ENCODE measurements at regions not wholly inside any gene's neighbourhood (a gene's known extent, or its start where the extent isn't known, plus 50 kb on each side); places are given as distances from the start of the nearest gene placed in this dataset.

DNA sequence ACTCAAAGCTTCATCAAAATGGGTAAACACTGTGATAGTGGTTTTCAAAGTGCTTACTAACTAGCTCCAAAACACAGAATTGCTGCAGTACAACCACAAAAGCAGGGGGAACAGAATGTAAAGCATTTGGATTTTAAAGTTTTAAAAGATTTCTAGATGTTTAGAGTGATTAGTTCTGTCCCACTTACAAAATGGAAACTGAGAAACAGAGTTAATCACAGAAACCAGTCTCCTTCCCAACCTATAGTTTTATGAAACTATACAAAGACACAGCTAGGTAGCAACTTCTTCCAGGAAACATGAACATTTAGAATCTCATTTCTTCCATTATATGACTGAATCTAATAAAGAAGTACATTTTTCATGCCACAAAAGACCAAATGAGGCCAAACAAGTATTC lies 73.8 kb upstream of the HNRNPA3 start:
- no TSS peak for BruUV-seq (replicated peaks)
- Mint-ChIP-seq H3K4me3 (ENCODE audit: unreplicated experiment) (no peak overlapping the region), H3K9me3 (ENCODE audit: unreplicated experiment) (no peaks in the 10 kb centered on the region), H3K27me3 (ENCODE audit: insufficient read depth, unreplicated experiment) (peaks cover 12% of the 10 kb centered on the region), H3K36me3 (ENCODE audit: insufficient read depth, unreplicated experiment) (no peaks in the 10 kb centered on the region), H3K27ac (ENCODE audit: unreplicated experiment) (no peak overlapping the region), H3K4me1 (ENCODE audit: low read depth, unreplicated experiment) (no peaks in the 10 kb centered on the region)
- CTCF ChIA-PET, result no interaction called here
- Histone ChIP-seq H3K9me3 (no peaks in the 10 kb centered on the region), H3K4me1 (no peaks in the 10 kb centered on the region), H3K4me3 (ENCODE audit: low read depth, low read length) (no peak overlapping the region), H3K36me3 (ENCODE audit: control insufficient read depth, insufficient read depth, low read length) (no peaks in the 10 kb centered on the region), H3K27me3 (replicated peaks; ENCODE audit: control insufficient read depth, insufficient read depth, low read length) (no peaks in the 10 kb centered on the region)
- DNase-seq, result no peak
- POLR2A ChIA-PET, result no interaction called here
- intact Hi-C loops (cut with micrococcal nuclease; ENCODE audit: unreplicated experiment), result no loop called here
- TF ChIP-seq, protein P1, sequence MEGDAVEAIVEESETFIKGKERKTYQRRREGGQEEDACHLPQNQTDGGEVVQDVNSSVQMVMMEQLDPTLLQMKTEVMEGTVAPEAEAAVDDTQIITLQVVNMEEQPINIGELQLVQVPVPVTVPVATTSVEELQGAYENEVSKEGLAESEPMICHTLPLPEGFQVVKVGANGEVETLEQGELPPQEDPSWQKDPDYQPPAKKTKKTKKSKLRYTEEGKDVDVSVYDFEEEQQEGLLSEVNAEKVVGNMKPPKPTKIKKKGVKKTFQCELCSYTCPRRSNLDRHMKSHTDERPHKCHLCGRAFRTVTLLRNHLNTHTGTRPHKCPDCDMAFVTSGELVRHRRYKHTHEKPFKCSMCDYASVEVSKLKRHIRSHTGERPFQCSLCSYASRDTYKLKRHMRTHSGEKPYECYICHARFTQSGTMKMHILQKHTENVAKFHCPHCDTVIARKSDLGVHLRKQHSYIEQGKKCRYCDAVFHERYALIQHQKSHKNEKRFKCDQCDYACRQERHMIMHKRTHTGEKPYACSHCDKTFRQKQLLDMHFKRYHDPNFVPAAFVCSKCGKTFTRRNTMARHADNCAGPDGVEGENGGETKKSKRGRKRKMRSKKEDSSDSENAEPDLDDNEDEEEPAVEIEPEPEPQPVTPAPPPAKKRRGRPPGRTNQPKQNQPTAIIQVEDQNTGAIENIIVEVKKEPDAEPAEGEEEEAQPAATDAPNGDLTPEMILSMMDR (IDR thresholded peaks at IDR 0.05; ENCODE audit: insufficient read depth in 1 of 2, low read depth in 1 of 2, low read length in 1 of 2, severe bottlenecking in 1 of 2, unreplicated experiment in 1 of 2), result no peak

GRCh38 chr2:177141866-177142265 lies 70.7 kb upstream of the HNRNPA3 start:
- Histone ChIP-seq H3K9me3 (no peaks in the 10 kb centered on the region), H3K36me3 (ENCODE audit: control insufficient read depth, insufficient read depth, low read length) (no peaks in the 10 kb centered on the region), H3K4me1 (no peaks in the 10 kb centered on the region), H3K27me3 (replicated peaks; ENCODE audit: control insufficient read depth, insufficient read depth, low read length) (no peaks in the 10 kb centered on the region), H3K4me3 (ENCODE audit: low read depth, low read length) (no peak overlapping the region)
- H3K27ac Mint-ChIP-seq (ENCODE audit: unreplicated experiment), result no peak overlapping the region
- H3K9me3 Mint-ChIP-seq (ENCODE audit: unreplicated experiment), result no peaks in the 10 kb centered on the region
- H3K4me1 Mint-ChIP-seq (ENCODE audit: low read depth, unreplicated experiment), result no peaks in the 10 kb centered on the region
- no peaks in the 10 kb centered on the region for H3K36me3 Mint-ChIP-seq (ENCODE audit: insufficient read depth, unreplicated experiment)
- H3K27me3 Mint-ChIP-seq (ENCODE audit: insufficient read depth, unreplicated experiment), result peaks cover 19% of the 10 kb centered on the region
- no TSS peak for BruUV-seq (replicated peaks)
- ChIA-PET POLR2A (no interaction called here), CTCF (no interaction called here)
- DNase-seq, result no peak
- H3K4me3 Mint-ChIP-seq (ENCODE audit: unreplicated experiment), result no peak overlapping the region
- intact Hi-C loops (cut with micrococcal nuclease; ENCODE audit: unreplicated experiment), result loop anchor here (10.0 kb wide), 1 partner anchor 507 kb away; no protein-coding TSS in a partner anchor
- TF ChIP-seq, protein P1 (IDR thresholded peaks at IDR 0.05; ENCODE audit: insufficient read depth in 1 of 2, low read depth in 1 of 2, low read length in 1 of 2, severe bottlenecking in 1 of 2, unreplicated experiment in 1 of 2), result no peak

DNA sequence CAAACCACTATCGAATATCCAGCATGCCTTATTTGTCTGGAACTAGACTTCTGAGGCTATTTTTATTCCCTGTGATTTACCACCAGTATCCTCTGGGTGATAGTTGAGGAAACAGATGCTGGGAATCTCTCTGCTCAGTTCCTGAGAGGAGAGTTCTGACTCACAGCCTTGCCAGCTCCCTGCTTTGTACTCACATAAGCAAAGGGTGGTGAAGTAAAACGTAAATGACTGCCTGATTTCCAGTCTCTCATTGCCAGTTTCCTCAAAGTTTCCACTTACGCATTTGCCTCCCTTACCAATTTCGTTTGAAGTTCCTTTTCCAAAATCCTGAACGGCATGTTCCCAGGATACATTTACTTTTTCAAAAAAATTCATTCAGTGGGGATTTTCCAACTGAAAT lies 69.2 kb upstream of the HNRNPA3 start:
- H3K4me1 ChIP-seq, result no peaks in the 10 kb centered on the region
- no peaks in the 10 kb centered on the region for H3K36me3 ChIP-seq (ENCODE audit: control insufficient read depth, insufficient read depth, low read length)
- CTCF ChIA-PET, result no interaction called here
- H3K9me3 Mint-ChIP-seq (ENCODE audit: unreplicated experiment), result no peaks in the 10 kb centered on the region
- H3K4me3 ChIP-seq (ENCODE audit: low read depth, low read length), result no peak overlapping the region
- H3K27me3 ChIP-seq (replicated peaks; ENCODE audit: control insufficient read depth, insufficient read depth, low read length), result no peaks in the 10 kb centered on the region
- no TSS peak for BruUV-seq (replicated peaks)
- no peaks in the 10 kb centered on the region for H3K9me3 ChIP-seq
- POLR2A ChIA-PET, result no interaction called here
- H3K27ac Mint-ChIP-seq (ENCODE audit: unreplicated experiment), result no peak overlapping the region
- H3K4me1 Mint-ChIP-seq (ENCODE audit: low read depth, unreplicated experiment), result no peaks in the 10 kb centered on the region
- H3K27me3 Mint-ChIP-seq (ENCODE audit: insufficient read depth, unreplicated experiment), result peaks cover 20% of the 10 kb centered on the region
- no peaks in the 10 kb centered on the region for H3K36me3 Mint-ChIP-seq (ENCODE audit: insufficient read depth, unreplicated experiment)
- DNase-seq, result peak in 1 of 2 experiments; percentile 16
- TF ChIP-seq, protein P1 (IDR thresholded peaks at IDR 0.05; ENCODE audit: insufficient read depth in 1 of 2, low read depth in 1 of 2, low read length in 1 of 2, severe bottlenecking in 1 of 2, unreplicated experiment in 1 of 2), result no peak
- intact Hi-C loops (cut with micrococcal nuclease; ENCODE audit: unreplicated experiment), result loop anchor here (10.0 kb wide), 1 partner anchor 509 kb away; no protein-coding TSS in a partner anchor
- no peak overlapping the region for H3K4me3 Mint-ChIP-seq (ENCODE audit: unreplicated experiment)

All from Caco-2 (cell line).